ENCODE measurements at regions not wholly inside any gene's neighbourhood (a gene's known extent, or its start where the extent isn't known, plus 50 kb on each side); places are given as distances from the start of the nearest gene placed in this dataset.

- Histone ChIP-seq H3K79me2 (ENCODE audit: insufficient read depth, low read depth, low read length) (no peaks in the 10 kb centered on the region), H3K36me3 (ENCODE audit: insufficient read depth, low read length) (no peaks in the 10 kb centered on the region), H3K4me2 (ENCODE audit: low read length) (no peak overlapping the region), H2AFZ (ENCODE audit: low read length) (no peak overlapping the region), H3K4me1 (ENCODE audit: insufficient read depth, low read length, poor library complexity, severe bottlenecking) (peaks cover 4% of the 10 kb centered on the region), H4K20me1 (ENCODE audit: insufficient read depth, low read length) (no peaks in the 10 kb centered on the region), H3K27ac (ENCODE audit: low read depth, low read length, poor library complexity, severe bottlenecking) (no peak overlapping the region), H3K4me3 (ENCODE audit: low read depth, low read length, poor library complexity, severe bottlenecking) (no peak overlapping the region), H3K9me3 (ENCODE audit: low read length) (no peaks in the 10 kb centered on the region), H3K9me2 (ENCODE audit: insufficient read depth, low read length) (no peaks in the 10 kb centered on the region)
- ChIA-PET CTCF (ENCODE audit: unreplicated experiment) (no interaction called here), POLR2A (interaction anchor here (1.1 kb wide), 1 partner anchor 10 kb away, joined by 4 read pairs; no protein-coding TSS in a partner anchor)
- TF ChIP-seq CTCF (conservative IDR thresholded peaks at IDR 0.05; ENCODE audit: low read length) (no peak), EZH2phosphoT487 (IDR thresholded peaks at IDR 0.05; ENCODE audit: borderline replicate concordance, low read depth, low read length) (no peak)
- DNase-seq (ENCODE audit: low spot score) = no peak
- intact Hi-C loops (cut with micrococcal nuclease; ENCODE audit: unreplicated experiment) = no loop called here
- BruUV-seq (replicated peaks) = no TSS peak
Measured at GRCh38 chr6:26296857-26297648, 67.9 kb upstream of the BTN3A2 start.

DNA sequence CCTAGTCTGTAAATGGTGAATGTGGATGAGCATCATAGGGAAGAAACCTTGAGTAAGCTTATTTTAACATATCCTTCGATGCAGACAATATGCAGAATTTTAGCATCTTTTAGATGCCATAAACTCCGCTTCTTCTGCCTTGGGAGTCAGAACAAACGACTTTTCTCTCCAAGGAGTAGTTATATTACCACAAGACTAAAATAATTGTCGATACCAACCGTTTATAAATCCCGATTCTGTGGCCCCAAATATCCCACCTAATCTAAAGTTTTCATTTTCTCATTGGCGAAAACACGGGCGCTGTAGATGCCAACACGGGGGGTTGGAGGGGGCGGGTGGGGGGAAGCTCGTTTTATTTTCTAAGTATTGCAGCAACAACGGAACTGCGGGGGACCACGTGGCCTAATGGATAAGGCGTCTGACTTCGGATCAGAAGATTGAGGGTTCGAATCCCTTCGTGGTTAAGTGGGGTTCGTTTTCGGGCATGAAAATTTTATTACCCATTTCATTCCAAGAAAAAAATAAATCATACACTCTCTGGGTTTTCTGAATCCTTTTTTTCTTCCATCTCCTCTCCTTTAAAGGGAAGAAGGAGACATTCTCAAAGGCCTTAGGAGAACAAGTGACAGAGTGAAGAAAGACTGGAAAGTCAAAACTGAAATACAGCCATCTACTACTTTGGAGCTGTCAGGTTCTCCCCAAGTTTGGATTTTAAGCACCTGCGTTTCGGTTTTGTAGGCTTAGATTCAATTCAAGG is 65.5 kb upstream of the BTN3A2 start:
- peaks cover 7% of the 10 kb centered on the region for H3K4me1 ChIP-seq (ENCODE audit: insufficient read depth, low read length, poor library complexity, severe bottlenecking)
- no peak overlapping the region for H2AFZ ChIP-seq (ENCODE audit: low read length)
- H4K20me1 ChIP-seq (ENCODE audit: insufficient read depth, low read length) = no peaks in the 10 kb centered on the region
- no peaks in the 10 kb centered on the region for H3K9me3 ChIP-seq (ENCODE audit: low read length)
- no peak overlapping the region for H3K27ac ChIP-seq (ENCODE audit: low read depth, low read length, poor library complexity, severe bottlenecking)
- intact Hi-C loops (cut with micrococcal nuclease; ENCODE audit: unreplicated experiment) = no loop called here
- CTCF ChIA-PET (ENCODE audit: unreplicated experiment) = no interaction called here
- BruUV-seq (replicated peaks) = no TSS peak
- no peaks in the 10 kb centered on the region for H3K9me2 ChIP-seq (ENCODE audit: insufficient read depth, low read length)
- TF ChIP-seq CTCF (conservative IDR thresholded peaks at IDR 0.05; ENCODE audit: low read length) (no peak), EZH2phosphoT487 (IDR thresholded peaks at IDR 0.05; ENCODE audit: borderline replicate concordance, low read depth, low read length) (no peak)
- DNase-seq (ENCODE audit: low spot score) = no peak
- no peak overlapping the region for H3K4me2 ChIP-seq (ENCODE audit: low read length)
- POLR2A ChIA-PET = interaction anchor here (0.7 kb wide), 1 partner anchor 62 kb away, joined by 4 read pairs; no protein-coding TSS in a partner anchor
- H3K79me2 ChIP-seq (ENCODE audit: insufficient read depth, low read depth, low read length) = no peaks in the 10 kb centered on the region
- no peaks in the 10 kb centered on the region; the same call in 1 of the 2 replicates for H3K36me3 ChIP-seq (ENCODE audit: insufficient read depth, low read length)
- H3K4me3 ChIP-seq (ENCODE audit: low read depth, low read length, poor library complexity, severe bottlenecking) = no peak overlapping the region

DNA sequence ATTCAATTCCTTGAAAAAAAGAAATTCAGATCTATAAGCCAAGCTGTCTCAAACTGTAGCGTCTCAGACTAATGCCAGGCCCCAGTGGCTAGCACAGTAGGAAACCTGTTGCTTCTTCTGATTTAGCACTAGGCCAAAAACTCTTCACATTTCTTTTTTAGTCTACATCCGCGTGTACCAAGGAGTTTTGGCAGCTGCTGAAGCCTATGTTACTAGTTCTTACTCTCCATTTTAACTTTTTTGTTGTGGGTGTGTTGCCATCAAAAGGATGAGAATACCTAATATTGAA is 65.0 kb upstream of the BTN3A2 start:
- H3K9me3 ChIP-seq (ENCODE audit: low read length) = no peaks in the 10 kb centered on the region
- BruUV-seq (replicated peaks) = no TSS peak
- no peak for DNase-seq (ENCODE audit: low spot score)
- no peak for TF ChIP-seq CTCF (conservative IDR thresholded peaks at IDR 0.05; ENCODE audit: low read length)
- TF ChIP-seq EZH2phosphoT487 (IDR thresholded peaks at IDR 0.05; ENCODE audit: borderline replicate concordance, low read depth, low read length) = no peak
- H2AFZ ChIP-seq (ENCODE audit: low read length) = no peak overlapping the region
- H3K27ac ChIP-seq (ENCODE audit: low read depth, low read length, poor library complexity, severe bottlenecking) = no peak overlapping the region
- no peaks in the 10 kb centered on the region; the same call in 1 of the 2 replicates for H3K36me3 ChIP-seq (ENCODE audit: insufficient read depth, low read length)
- H3K9me2 ChIP-seq (ENCODE audit: insufficient read depth, low read length) = no peaks in the 10 kb centered on the region
- no peak overlapping the region for H3K4me2 ChIP-seq (ENCODE audit: low read length)
- intact Hi-C loops (cut with micrococcal nuclease; ENCODE audit: unreplicated experiment) = no loop called here
- ChIA-PET CTCF (ENCODE audit: unreplicated experiment) (no interaction called here), POLR2A (interaction anchor here (0.7 kb wide), 1 partner anchor 62 kb away, joined by 4 read pairs; no protein-coding TSS in a partner anchor)
- no peaks in the 10 kb centered on the region for H4K20me1 ChIP-seq (ENCODE audit: insufficient read depth, low read length)
- H3K79me2 ChIP-seq (ENCODE audit: insufficient read depth, low read depth, low read length) = no peaks in the 10 kb centered on the region
- H3K4me3 ChIP-seq (ENCODE audit: low read depth, low read length, poor library complexity, severe bottlenecking) = no peak overlapping the region
- peaks cover 10% of the 10 kb centered on the region for H3K4me1 ChIP-seq (ENCODE audit: insufficient read depth, low read length, poor library complexity, severe bottlenecking)
